GM19324 (cell line): ENCODE measurements at regions not wholly inside any gene's neighbourhood (a gene's known extent, or its start where the extent isn't known, plus 50 kb on each side); places are given as distances from the start of the nearest gene placed in this dataset.
"Not testable (repeated sequence)": the region's sequence is repeated elsewhere in the genome, so short reads cannot be mapped to it uniquely, and the experiment has no call there.

ENCODE experiments used
- ATAC-seq: cut with Tn5 transposase; IDR thresholded peaks from one replicate; pipeline ENCODE4 v1.9.1; 2021; ENCODE audit warnings: mild to moderate bottlenecking, moderate library complexity; ENCODE audit not compliant: unreplicated experiment, low FRiP score

DNA sequence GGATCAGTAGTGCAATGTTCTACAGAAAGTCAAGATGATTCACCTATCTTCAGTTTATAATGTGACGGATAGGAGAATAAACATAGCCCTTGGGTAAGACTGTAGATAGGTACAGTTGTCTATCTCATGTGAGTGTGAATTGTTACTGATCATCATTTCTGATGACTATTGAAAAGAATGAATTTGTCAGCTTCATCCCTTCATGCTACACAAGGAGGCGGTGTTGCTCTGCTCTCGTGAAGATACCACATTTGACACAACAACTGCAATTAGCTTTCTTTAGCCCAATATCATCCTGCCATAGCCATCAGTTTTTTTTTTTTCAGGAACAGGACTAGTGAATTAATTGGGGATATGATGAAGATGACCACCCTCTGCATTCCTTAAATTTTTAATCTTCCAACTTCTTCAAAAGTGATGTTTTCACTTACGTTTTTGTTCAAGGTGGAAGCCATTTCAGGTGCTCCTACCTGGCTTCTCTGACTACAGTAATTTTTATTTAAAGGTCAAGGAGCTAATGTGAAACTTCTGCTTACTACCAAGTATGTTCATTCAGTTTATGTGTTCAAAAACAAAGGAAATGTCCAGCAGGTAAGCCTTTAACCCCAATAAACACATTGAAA lies 152.9 kb upstream of the MOCS2 start:
- ATAC-seq = no peak

DNA sequence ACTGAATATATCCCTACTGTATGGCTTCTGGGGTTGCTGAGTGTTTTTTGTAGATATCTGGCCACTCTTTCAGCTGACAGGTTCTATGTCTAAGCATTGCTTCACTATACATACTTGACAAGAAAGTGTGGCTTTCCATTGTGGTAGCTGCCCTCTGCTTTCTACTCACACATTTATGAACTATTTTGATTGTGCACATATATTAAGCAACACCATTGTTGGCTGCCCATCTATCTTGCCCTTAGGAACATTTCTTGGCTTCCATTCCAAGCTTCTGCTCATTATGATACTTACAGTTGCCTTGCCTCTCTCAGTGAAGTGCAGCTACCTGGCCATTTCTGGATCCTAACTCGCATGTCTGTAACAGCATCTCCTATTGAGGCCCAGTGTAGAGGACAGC lies 153.6 kb upstream of the MOCS2 start:
- ATAC-seq = no peak

DNA sequence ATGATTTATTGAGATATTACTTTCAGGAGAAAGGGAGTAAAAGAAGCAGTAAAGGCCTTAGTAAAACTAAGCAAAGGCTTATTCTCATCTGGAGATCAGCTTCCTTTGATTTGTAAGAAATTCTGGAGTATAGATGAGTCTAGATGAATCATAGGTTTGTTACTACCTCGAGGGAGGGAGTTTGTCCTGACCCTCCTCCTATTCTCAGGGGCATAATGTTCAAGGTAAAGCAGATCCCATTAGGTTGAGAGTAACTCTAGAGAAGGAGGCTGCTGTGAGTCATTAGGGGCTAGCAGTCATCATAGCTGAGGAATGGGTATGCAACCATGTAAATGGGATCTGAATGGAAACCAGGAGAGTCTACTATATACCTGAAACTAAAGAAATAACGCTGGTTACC lies 155.5 kb upstream of the MOCS2 start:
- no peak for ATAC-seq

DNA sequence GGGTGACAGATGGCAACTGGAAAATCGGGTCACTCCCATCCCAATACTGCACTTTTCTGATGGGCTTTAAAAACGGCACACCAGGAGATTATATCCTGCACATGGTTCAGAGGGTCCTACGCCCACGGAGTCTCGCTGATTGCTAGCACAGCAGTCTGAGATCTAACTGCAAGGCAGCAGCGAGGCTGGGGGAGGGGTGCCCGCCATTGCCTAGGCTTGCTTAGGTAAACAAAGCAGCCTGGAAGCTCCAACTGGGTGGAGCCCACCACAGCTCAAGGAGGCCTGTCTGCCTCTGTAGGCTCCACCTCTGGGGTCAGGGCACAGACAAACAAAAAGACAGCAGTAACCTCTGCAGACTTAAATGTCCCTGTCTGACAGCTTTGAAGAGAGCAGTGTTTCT lies 158.7 kb upstream of the MOCS2 start:
- ATAC-seq = not testable (repeated sequence)

DNA sequence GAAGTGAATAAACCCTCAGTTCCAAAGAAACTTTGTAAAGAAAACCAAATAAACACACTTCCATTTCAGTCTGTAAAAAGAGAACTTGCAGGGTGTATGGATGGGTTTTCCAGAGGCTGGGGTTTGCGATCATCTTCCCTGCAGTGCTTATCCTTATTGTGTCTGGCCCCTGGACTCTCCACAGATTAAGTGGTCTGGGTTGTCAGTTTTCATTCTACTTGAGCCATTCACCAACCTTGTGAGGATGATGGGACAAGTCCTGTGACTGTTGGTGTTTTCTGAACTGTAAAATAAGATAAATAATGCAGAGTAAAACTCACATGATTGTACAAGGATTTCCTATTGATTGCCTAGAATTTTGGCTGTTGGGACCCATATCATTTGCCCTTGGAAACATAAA lies 166.1 kb upstream of the MOCS2 start:
- no peak for ATAC-seq

DNA sequence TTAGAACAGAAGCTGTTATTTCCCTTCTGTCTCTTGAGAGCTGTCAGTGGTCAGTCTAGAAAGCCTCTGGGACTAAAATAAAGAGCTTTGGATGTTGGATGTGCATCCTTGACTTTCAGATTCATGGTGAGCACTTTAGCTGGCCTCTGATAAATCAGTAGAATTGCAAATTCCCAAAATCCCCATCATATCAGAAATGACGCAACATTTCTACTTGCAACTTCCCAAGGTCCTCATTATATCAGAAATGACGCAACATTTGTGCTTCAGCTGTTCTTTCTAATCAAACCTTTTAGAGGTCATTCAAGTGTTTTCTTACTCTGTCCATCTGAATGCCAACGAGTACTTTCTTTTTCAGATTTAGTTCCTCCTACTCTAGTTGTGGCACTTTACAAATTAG lies 167.3 kb upstream of the MOCS2 start:
- no peak for ATAC-seq

DNA sequence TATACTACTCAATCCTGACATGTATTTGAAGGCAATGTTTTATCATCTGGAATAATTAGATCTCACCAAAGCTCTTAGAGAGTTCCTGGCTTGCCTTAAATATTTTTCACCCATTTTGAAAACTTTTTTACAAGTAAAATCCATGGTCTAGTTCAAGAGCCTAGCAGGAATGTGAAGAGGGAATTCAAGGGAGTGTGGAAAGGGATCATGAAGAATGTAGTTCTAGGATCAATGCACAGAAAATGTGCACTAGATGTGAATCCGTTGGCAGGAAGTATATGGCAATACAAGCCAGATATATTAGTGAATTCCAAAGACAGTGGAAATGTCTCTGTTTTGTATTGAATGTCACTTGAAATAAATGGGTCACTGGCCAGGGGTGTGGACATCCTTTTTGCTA lies 167.9 kb upstream of the MOCS2 start:
- ATAC-seq = no peak

DNA sequence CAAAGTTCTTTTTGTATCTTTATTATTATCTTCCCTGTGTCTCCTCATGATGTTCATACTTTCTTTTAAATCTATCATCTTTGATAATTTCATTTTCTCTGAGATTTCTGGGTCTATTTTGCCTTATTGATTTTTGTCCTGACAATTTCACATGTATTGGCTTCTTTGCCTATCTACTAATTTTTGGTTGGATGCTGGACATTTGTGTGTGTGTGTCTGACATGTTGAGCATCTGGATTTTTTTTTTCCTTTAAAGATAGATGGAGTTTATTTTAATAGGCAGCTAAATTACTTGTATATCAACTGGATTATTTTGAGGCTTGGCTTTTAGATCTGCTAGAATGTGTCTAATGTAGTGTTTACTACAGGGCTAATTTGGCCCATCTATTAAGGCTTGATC lies 178.0 kb upstream of the MOCS2 start:
- ATAC-seq = no peak

DNA sequence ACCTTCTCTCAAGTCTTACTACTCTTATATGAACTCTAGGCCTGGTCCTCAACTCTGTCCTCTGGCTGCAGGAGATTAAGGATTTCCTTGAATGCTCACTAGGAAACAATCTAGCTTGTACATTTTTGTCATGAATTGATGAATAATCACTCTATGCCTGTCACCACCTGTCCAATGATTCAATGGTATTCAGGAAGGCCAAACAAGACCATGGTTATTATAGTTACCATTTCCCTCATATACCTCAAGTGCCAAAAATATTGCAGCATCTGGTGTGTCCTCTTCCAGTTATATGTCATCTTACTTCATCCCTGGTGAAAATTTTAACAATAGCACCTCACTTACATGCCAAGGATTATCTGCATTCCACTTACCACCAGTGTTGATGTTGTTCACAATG lies 179.0 kb upstream of the MOCS2 start:
- no peak for ATAC-seq

DNA sequence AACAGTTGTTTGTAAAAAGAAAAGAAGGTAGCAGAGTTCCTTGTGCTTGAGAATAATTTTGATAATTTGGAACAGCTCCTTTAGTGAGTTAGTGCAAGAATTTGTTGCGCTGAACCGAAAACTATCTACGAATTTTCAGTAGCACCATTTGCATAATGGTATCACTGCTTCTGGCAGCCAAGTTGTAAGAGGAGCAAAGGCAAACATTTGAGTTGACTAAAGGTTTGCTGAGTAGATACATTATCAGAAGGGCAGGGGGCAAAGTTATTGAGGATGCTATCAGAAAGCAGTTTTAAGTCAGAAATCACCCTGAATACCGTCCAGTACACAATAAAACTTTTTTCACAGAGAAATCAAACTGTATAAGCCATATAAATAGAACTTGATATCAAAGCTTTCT lies 181.5 kb upstream of the MOCS2 start:
- no peak for ATAC-seq

DNA sequence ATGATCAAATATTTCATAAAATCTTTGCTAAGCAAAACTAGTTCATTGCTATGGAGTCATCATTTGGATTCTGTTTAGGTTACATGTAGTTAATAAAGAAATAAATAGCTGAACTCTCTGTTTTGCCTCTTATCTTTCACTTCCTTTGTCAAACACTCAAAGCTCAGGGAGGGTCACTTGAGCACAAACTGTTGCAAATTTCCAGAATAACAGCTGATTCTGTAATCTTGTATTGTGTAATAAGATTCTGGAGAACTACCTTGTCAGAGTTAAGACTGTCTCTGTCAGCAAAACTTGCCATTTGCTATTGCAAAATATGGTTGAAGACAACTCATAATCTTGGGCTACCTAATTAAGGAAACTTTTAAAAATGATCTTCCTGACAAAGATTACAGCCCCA lies 182.0 kb upstream of the MOCS2 start:
- ATAC-seq = no peak

DNA sequence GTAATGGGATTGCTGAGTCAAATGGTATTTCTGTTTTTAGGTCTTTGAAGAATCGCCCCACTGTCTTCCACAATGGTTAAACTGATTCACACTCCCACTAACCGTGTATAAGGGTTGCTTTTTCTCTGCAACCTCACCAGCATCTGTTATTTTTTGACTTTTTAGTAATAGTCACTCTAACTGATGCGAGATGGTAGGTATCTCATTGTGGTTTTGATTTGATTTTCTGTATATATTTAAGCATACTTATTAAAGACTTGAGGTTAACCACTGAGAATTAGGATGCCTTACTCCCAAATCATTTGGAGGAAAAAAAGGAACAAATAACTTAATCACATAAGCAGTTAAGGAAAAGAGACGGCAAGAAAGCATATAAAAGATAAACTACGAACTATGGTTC lies 181.6 kb upstream of the FST start:
- ATAC-seq = no peak

DNA sequence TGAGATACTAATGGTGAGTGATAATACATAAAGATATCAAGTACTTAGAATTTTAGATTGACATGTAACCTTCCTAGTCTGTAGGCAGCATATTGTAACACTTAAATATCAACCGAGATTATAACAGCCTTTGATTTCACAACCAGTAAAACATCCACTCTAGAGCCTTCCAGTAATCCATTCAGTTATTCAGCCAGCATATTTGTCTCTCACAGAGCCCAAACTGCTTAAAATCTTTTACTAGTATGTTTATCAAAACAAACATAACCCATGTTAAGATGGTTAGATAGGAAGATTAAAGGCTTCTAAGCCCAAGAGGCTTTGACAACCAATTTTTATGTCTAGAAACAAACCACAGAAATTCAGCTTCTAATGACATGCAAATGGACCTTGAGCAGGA lies 177.9 kb upstream of the FST start:
- ATAC-seq = no peak

DNA sequence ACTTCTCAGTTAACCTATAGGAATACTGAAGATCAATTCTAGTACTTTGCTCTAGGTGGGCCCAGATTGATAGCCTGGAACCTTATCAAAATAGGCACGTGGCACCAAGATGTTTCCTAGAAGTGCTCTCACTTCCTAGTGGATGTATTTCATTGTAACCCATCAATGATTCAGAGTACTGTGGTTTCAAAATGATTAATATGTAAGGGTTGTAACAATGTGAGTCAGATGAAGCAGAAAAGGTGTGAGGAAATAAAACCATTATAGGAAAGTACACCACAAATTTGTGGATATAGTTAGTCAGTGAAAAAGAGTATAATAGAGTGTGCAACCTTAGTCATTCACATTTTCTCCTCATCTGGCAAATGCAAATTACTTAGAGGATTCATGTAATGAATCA lies 177.3 kb upstream of the FST start:
- ATAC-seq = no peak

DNA sequence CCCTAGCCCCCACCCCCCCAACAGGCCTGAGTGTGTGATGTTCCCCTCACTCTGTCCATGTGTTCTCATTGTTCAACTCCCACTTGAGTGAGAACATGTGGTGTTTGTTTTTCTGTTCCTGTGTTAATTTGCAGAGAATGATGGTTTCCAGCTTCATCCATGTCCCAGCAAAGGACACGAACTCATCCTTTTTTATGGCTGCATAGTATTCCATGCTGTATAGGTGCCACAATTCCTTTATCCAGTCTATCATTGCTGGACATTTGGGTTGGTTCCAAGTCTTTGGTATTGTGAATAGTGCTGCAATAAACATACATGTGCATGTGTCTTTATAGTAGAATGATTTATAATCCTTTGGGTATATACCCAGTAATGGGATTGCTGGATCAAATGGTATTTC lies 175.1 kb upstream of the FST start:
- ATAC-seq = not testable (repeated sequence)

DNA sequence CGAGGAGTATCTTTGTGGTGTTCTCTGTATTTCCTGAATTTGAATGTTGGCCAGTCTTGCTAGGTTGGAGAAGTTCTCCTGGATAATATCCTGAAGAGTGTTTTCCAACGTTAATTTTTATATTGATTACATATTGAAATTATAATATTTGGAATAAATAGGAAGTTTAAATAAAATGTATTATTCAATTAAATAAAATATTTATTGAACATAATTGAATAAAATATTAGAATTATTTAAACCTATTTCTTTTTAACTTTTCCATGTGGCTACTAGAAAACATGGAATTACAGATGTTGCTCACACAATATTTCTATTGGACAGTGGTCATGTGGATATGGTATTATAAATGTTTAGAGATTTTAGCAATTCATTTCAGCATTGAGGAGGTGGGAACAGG lies 170.8 kb upstream of the FST start:
- no peak for ATAC-seq

DNA sequence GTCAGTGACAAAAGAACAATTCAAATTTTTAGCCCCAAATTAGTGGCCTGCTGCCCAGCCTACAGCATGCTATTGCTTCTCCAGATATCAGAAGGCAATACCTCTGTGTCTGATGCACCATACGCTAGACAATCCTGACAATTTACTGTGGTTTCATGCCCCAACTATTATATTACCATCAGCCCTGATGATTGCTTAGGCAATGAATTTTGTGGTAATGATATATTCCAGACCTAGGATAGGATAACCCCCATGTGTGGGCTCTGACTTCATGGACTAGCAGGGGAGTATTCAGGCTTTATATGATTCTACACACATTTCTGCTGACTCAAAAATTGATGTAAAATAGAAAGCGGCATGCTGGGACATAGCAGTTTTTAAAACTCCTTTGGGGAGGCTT lies 168.7 kb upstream of the FST start:
- ATAC-seq = no peak

DNA sequence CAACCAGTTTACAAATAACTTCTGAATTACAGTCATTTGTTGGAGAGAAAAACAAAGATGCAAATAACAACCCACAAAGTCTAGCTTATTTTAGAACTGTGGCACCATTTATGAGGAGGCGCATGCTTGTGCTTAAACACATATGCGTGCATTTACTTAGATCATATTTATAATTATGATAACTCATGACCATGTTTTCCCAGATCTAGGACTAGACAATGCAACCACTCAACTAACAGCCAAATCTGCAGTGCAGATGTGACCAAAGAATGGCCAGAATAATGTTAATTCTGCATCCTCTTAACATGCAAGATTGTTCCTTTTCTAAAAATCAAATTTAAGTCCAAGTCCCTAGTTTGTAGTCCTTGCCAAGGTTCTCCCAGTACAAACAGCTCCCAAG lies 167.3 kb upstream of the FST start:
- ATAC-seq = no peak

DNA sequence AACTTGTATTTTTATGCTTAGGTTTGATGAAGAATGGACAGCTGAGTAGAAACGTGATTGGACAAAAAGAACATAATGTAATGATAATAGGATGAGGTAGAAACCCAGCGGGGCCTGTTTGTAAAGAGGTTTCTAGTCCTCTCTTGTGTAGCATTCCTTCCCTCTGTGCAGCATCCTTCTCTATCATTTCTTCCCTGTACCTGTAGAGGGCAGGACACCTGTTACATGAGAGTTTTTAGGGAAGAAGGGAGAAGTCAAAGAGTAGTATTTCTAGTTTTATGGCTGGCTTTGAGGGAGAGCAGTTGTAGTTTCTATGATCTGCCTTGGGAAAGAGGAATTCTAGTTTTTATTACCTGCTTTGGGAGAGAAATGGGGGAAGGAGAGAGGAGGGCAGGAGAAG lies 162.1 kb upstream of the FST start:
- ATAC-seq = no peak

DNA sequence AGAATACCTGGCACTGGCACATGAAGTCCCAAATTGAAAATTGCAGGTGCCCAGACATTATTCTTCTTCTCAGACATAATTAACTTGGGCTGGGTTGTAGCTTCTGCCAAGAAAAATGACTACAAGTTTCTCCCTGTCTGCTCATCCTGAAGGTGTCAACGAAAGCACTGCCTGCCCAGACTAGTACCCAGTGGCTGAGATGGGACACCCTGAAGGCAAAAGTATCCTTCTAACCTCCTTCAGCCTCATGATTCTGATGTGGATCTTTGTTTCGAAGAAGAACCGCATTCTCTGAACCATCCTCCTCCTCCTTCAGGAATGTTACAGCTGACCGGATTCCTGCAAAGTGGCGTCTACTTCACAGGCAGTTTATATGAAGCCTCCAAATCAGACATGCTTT lies 161.1 kb upstream of the FST start:
- no peak for ATAC-seq

DNA sequence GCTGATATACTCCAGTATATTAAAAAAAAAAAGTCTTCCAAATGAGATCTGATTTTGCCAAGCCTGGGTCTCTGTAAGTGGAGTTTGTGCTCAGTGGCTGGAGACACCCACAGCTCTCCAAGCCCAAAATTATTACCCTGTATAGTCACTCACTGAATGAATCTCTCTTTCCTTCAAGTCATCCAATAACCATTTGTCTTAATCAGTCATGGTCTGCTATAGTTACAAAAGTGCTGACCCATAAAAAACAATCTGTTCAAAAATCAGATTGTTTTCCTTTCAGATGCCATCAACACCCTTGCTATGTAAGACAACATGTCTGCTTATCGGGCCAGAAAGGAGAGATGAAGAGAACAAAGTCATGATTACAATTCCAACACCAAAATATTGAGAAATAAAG lies 159.4 kb upstream of the FST start:
- no peak for ATAC-seq

DNA sequence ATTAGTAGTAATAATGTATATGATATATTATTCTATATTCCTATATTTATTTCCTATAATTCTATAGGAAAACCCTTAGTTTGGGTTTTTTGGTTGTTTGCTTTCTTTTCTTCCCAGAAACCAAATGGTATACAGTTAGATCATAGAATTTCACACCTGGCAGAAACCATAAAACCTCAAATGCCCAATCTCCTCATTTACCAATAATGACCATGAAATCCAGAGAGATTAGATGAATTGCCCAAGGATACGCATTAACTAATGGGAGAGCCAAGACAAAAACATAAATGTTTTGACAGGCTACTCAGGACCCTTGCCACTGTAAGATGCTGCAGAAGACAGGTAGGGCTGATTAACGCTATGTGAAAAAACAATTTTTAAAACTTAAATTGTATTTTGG lies 158.7 kb upstream of the FST start:
- ATAC-seq = no peak

DNA sequence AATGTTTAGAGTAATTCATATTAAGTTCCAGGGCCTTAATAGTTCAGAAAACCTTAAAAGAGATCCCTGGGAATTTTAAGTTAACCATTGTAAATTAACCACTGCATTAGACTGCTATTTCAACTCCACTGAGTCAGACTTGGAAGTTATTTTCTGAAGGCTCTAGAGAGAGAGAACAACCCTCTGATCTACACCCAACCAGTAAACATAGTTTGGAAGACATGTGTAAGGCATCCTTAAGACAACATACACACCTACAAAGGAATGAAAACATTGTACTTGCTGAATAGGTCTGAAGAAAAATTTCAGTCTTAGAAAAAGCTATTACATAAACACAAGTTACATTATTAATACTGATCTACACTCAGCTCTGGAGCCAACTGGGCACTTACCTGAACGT lies 158.2 kb upstream of the FST start:
- no peak for ATAC-seq
